Common myeloid progenitor, CD34-positive (primary cell): ENCODE measurements at regions not wholly inside any gene's neighbourhood (a gene's known extent, or its start where the extent isn't known, plus 50 kb on each side); places are given as distances from the start of the nearest gene placed in this dataset.

Source experiments
- CTCF ChIA-PET: fragments of 350-600 bp; sonication (Branson Sonifier 250); formaldehyde crosslinking; loops from one replicate; lab custom pipeline; 2021; ENCODE audit warnings: antibody characterized with exemption; lab: Charles Lee
- POLR2A ChIA-PET: fragments of 350-600 bp; sonication (Branson Sonifier 250); formaldehyde crosslinking; loops from one replicate; lab custom pipeline; 2021; ENCODE audit warnings: antibody characterized with exemption; lab: Charles Lee
- DNase-seq, 3 donors: peaks; one replicate each; pipeline versions ENCODE4 v3.0.0 to v3.0.0-alpha.2; 2013
- H3K27ac ChIP-seq, 2 experiments: 1 replicate in 1 of 2; 2 replicates in 1 of 2; pipeline ENCODE4 v1.7.0; 2013; ENCODE audit warnings: inconsistent platforms in 2 of 2, low read length in 2 of 2, mild to moderate bottlenecking in 2 of 2, low read depth in 1 of 2, moderate library complexity in 1 of 2; ENCODE audit not compliant: severe bottlenecking in 2 of 2, insufficient read depth in 1 of 2, poor library complexity in 1 of 2
- H3K27me3 ChIP-seq, 5 experiments: replicated peaks in 2 of 5; 1 replicate in 3 of 5; 2 replicates in 2 of 5; pipeline versions ENCODE4 v1.6.1 to v1.7.0; 2013; ENCODE audit warnings: low read length in 4 of 5, mild to moderate bottlenecking in 2 of 5, moderate library complexity in 2 of 5, inconsistent platforms in 1 of 5; ENCODE audit not compliant: insufficient read depth in 5 of 5, control insufficient read depth in 4 of 5
- H3K36me3 ChIP-seq, 4 experiments: 1 replicate in 2 of 4; 2 replicates in 2 of 4; pipeline versions ENCODE4 v1.6.1 to v1.7.0; 2013; ENCODE audit warnings: low read length in 3 of 4, control low read depth in 1 of 4, mild to moderate bottlenecking in 1 of 4; ENCODE audit not compliant: control insufficient read depth in 4 of 4, insufficient read depth in 4 of 4
- H3K4me1 ChIP-seq, 4 experiments: 1 replicate in 3 of 4; 2 replicates in 1 of 4; pipeline versions ENCODE4 v1.6.1 to v1.7.1; 2013; ENCODE audit warnings: low read length in 3 of 4, mild to moderate bottlenecking in 3 of 4, control low read depth in 1 of 4, inconsistent platforms in 1 of 4, moderate library complexity in 1 of 4; ENCODE audit not compliant: control insufficient read depth in 4 of 4, insufficient read depth in 4 of 4; ENCODE audit errors: control extremely low read depth in 1 of 4
- H3K4me3 ChIP-seq, 7 experiments: 1 replicate in 4 of 7; 2 replicates in 3 of 7; pipeline versions ENCODE4 v1.5.1 to v1.7.0; 2013; ENCODE audit warnings: mild to moderate bottlenecking in 7 of 7, low read length in 6 of 7, moderate library complexity in 6 of 7, inconsistent platforms in 2 of 7, low read depth in 2 of 7, control low read depth in 1 of 7; ENCODE audit not compliant: insufficient read depth in 4 of 7, control insufficient read depth in 1 of 7; ENCODE audit errors: extremely low read depth in 1 of 7
- H3K9me3 ChIP-seq, 5 experiments: 1 replicate in 4 of 5; 2 replicates in 1 of 5; pipeline versions ENCODE4 v1.6.1 to v1.7.1; 2013; ENCODE audit warnings: low read length in 4 of 5, mild to moderate bottlenecking in 2 of 5, inconsistent platforms in 1 of 5, low read depth in 1 of 5, moderate library complexity in 1 of 5; ENCODE audit not compliant: control insufficient read depth in 4 of 5, insufficient read depth in 2 of 5; ENCODE audit errors: control extremely low read depth in 1 of 5
- WGBS: methylation state at CpG from one replicate; pipeline ENCODE4 v1.1.5; 2013; ENCODE audit not compliant: insufficient coverage; 5-methylcytosine and 5-hydroxymethylcytosine counted together

- Histone ChIP-seq H3K36me3 (no peaks in the 10 kb centered on the region), H3K4me1 (peaks cover 8 to 23% (median 15%) of the 10 kb centered on the region in 4 experiments), H3K9me3 (no peaks in the 10 kb centered on the region), H3K27ac (peak overlapping the region; percentile 17 to 61), H3K4me3 (peak overlapping the region in 5 of 7 experiments; percentile 20 to 73 (median 57)), H3K27me3 (no peaks in the 10 kb centered on the region)
- DNase-seq = no peak
- 100% methylated on average over 6 of the region's 10 CpGs for WGBS
- ChIA-PET POLR2A (no interaction called here), CTCF (interaction anchor here (0.9 to 1.5 kb wide), 4 partner anchors 9 to 141 kb away, joined by 3 to 5 read pairs (median 4); no protein-coding TSS in a partner anchor)
These were observed 74.2 kb upstream of the RNF217 start for GRCh38 chr6:124887872-124888580.

GRCh38 chr6:124888581-124889371 is 73.5 kb upstream of the RNF217 start:
- H3K4me3 ChIP-seq = peak overlapping the region in 6 of 7 experiments; percentile 20 to 73 (median 56)
- H3K27ac ChIP-seq = peak overlapping the region; percentile 17 to 61
- DNase-seq = peak; percentile 56 to 84 (median 81)
- H3K4me1 ChIP-seq = peaks cover 8 to 22% (median 14%) of the 10 kb centered on the region in 4 experiments
- no peaks in the 10 kb centered on the region for H3K27me3 ChIP-seq
- WGBS = 2% methylated on average over 5 of the region's 5 CpGs
- no peaks in the 10 kb centered on the region for H3K9me3 ChIP-seq
- POLR2A ChIA-PET = no interaction called here
- no peaks in the 10 kb centered on the region for H3K36me3 ChIP-seq
- CTCF ChIA-PET = interaction anchor here (0.7 to 1.5 kb wide), 5 partner anchors 9 to 1018 kb away, joined by 3 to 5 read pairs (median 3); no protein-coding TSS in a partner anchor

GRCh38 chr6:124901084-124901483 is 61.2 kb upstream of the RNF217 start:
- Histone ChIP-seq H3K36me3 (no peaks in the 10 kb centered on the region), H3K9me3 (no peaks in the 10 kb centered on the region), H3K4me3 (no peak overlapping the region), H3K27me3 (no peaks in the 10 kb centered on the region), H3K4me1 (no peaks in the 10 kb centered on the region), H3K27ac (no peak overlapping the region)
- no peak for DNase-seq
- POLR2A ChIA-PET = no interaction called here
- CTCF ChIA-PET = no interaction called here

DNA sequence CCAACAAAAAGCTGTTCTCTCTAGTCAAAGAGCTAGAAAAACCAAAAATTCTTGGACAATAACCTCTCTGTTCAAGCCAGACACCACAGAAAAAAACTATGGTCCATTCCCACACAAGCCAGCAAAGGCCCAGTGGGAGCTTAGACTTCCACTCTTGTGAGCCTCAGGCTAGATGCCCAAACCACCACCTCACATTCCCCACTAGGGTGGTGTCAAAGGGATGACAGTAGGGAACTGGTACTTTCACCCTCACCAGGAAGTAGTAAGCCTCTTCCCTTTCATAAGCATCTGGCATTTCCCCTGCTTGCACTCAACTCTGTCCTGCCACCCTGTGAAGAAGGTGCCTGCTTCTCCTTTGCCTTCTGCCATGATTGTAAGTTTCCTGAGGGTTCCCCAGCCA is 58.4 kb upstream of the RNF217 start:
- no peak overlapping the region for H3K4me3 ChIP-seq
- H3K27me3 ChIP-seq = no peaks in the 10 kb centered on the region
- H3K27ac ChIP-seq = no peak overlapping the region
- POLR2A ChIA-PET = no interaction called here
- no peak for DNase-seq
- H3K4me1 ChIP-seq = no peaks in the 10 kb centered on the region
- H3K9me3 ChIP-seq = no peaks in the 10 kb centered on the region
- no peaks in the 10 kb centered on the region for H3K36me3 ChIP-seq
- CTCF ChIA-PET = no interaction called here

DNA sequence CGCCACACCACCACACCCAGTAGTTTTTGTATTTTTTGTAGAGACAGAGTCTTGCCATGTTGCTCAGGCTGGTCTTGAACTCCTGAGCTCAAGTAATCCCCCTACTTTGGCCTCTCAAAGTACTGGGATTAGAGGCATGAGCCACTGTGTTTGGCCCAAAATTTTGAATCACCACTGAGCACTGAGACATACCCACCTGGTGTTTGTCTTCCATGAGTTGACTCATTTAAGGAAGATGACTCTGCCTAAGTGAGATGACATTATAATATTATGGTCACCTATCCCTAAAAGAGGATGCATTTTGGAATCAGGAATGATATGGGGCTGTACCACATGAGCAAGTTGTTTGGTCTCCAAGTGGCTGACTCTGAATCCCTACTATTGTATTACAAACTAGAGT is 54.6 kb upstream of the RNF217 start:
- Histone ChIP-seq H3K27me3 (no peaks in the 10 kb centered on the region), H3K4me3 (no peak overlapping the region), H3K27ac (no peak overlapping the region), H3K36me3 (no peaks in the 10 kb centered on the region), H3K4me1 (no peaks in the 10 kb centered on the region), H3K9me3 (peaks cover 0 to 3% (median 0%) of the 10 kb centered on the region in 5 experiments)
- WGBS = 100% methylated on average over 1 of the region's 1 CpG
- no peak for DNase-seq
- POLR2A ChIA-PET = no interaction called here
- CTCF ChIA-PET = no interaction called here
